Left lobe of liver (tissue), 2 donors: ENCODE measurements at regions not wholly inside any gene's neighbourhood (a gene's known extent, or its start where the extent isn't known, plus 50 kb on each side); places are given as distances from the start of the nearest gene placed in this dataset.

Experiments used
- ATAC-seq: fragments of 200-7000 bp; cut with Tn5 transposase; one replicate; pipeline ENCODE4 v1.9.1; 2020; ENCODE audit warnings: mild to moderate bottlenecking, moderate library complexity
- DNase-seq: peaks from one replicate; pipeline ENCODE4 v3.0.0-alpha.2; 2020; ENCODE audit warnings: low spot score
- donor health status: DM: no; HTN: no; CAD: no; lungs with moderate emphysema.
- donor health status: DM: no; HTN: yes; CAD: no.

- no peak for DNase-seq
- no peak for ATAC-seq
Observed at GRCh38 chr5:175388531-175388930, 55.5 kb downstream of the DRD1 start.

GRCh38 chr5:175387144-175387543 lies 56.8 kb downstream of the DRD1 start:
- DNase-seq, result no peak
- no peak for ATAC-seq

- ATAC-seq (no peak), DNase-seq (no peak)
Observed at GRCh38 chr5:175386526-175386925, 57.5 kb downstream of the DRD1 start.

- DNase-seq (no peak), ATAC-seq (no peak)
Observed at GRCh38 chr5:175385691-175386362, 58.2 kb downstream of the DRD1 start.

GRCh38 chr5:175384724-175385552 lies 59.0 kb downstream of the DRD1 start:
- DNase-seq, result no peak
- no peak for ATAC-seq

GRCh38 chr5:175383350-175383749 lies 60.6 kb downstream of the DRD1 start:
- DNase-seq (no peak), ATAC-seq (no peak)

- ATAC-seq, result no peak
Observed at GRCh38 chr5:175382171-175382570, 61.8 kb downstream of the DRD1 start.

GRCh38 chr5:175381130-175381529 lies 62.9 kb downstream of the DRD1 start:
- DNase-seq, result no peak
- ATAC-seq, result no peak

More at GRCh38 chr5:175382171-175382570, 61.8 kb downstream of the DRD1 start:
- DNase-seq, result no peak

- ATAC-seq, result no peak
Observed at GRCh38 chr5:175380701-175381100, 63.3 kb downstream of the DRD1 start.

GRCh38 chr5:175379867-175380266 lies 64.1 kb downstream of the DRD1 start:
- DNase-seq (no peak), ATAC-seq (no peak)

More at GRCh38 chr5:175380701-175381100, 63.3 kb downstream of the DRD1 start:
- no peak for DNase-seq

GRCh38 chr5:175378444-175379028 lies 65.4 kb downstream of the DRD1 start:
- no peak for DNase-seq
- ATAC-seq, result no peak

GRCh38 chr5:175377816-175378215 lies 66.2 kb downstream of the DRD1 start:
- no peak for DNase-seq
- ATAC-seq, result no peak

- no peak for DNase-seq
- ATAC-seq, result no peak
Observed at GRCh38 chr5:175374166-175374875, 69.7 kb downstream of the DRD1 start.

- ATAC-seq (no peak), DNase-seq (no peak)
Observed at GRCh38 chr5:175365866-175366265, 78.1 kb downstream of the DRD1 start.

- DNase-seq (no peak), ATAC-seq (no peak)
Observed at GRCh38 chr5:175363300-175363699, 80.7 kb downstream of the DRD1 start.

GRCh38 chr5:175357995-175358394 lies 86.0 kb downstream of the DRD1 start:
- no peak for ATAC-seq
- no peak for DNase-seq

GRCh38 chr5:175356428-175356827 lies 87.6 kb downstream of the DRD1 start:
- ATAC-seq (no peak), DNase-seq (no peak)

GRCh38 chr5:175354964-175355363 lies 89.0 kb downstream of the DRD1 start:
- ATAC-seq, result no peak
- DNase-seq, result no peak

- DNase-seq (no peak), ATAC-seq (no peak)
Observed at GRCh38 chr5:175353926-175354325, 90.1 kb downstream of the DRD1 start.

GRCh38 chr5:175351897-175352590 lies 91.9 kb downstream of the DRD1 start:
- ATAC-seq (no peak), DNase-seq (no peak)

GRCh38 chr5:175351126-175351525 lies 92.9 kb downstream of the DRD1 start:
- no peak for DNase-seq
- ATAC-seq, result no peak
